HG02642 (cell line): ENCODE measurements at regions not wholly inside any gene's neighbourhood (a gene's known extent, or its start where the extent isn't known, plus 50 kb on each side); places are given as distances from the start of the nearest gene placed in this dataset.
A peak's percentile ranks its signal among the peaks of the same experiment; 100 is the strongest.
"Not testable (repeated sequence)": the region's sequence is repeated elsewhere in the genome, so short reads cannot be mapped to it uniquely, and the experiment has no call there.

Experiments used
- ATAC-seq: cut with Tn5 transposase; IDR thresholded peaks from one replicate; pipeline ENCODE4 v1.9.1; 2021; ENCODE audit warnings: mild to moderate bottlenecking; ENCODE audit not compliant: unreplicated experiment, poor library complexity

DNA sequence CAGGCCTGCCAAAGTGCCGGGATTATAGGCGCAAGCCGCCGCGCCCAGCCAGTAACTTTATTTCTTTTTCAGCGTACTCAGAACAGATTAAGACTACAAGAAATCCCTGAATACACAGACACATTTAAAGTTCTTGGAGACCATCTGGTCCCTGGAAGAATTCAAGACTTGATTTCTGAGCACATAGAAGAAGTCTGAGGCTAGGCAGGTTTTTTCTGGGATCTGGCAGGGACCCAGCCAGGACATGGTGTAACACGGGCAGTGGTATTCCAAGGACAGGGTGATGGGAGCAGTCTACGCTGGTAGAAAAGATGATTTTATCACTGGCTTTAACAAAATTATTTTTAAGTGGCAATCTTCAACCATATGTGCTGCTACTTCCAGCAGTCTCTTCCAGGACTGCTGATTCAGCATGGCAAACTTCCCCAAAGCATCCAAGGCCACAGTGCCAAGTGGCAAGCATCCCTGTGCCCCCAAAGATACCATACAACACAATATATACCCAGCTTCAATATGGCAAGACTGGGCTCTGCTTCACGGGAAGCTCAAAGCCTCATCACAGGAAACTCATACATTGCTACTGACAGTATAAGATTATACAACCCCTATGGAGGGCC lies 105.2 kb upstream of the OR5AK2 start:
- ATAC-seq, result no peak

DNA sequence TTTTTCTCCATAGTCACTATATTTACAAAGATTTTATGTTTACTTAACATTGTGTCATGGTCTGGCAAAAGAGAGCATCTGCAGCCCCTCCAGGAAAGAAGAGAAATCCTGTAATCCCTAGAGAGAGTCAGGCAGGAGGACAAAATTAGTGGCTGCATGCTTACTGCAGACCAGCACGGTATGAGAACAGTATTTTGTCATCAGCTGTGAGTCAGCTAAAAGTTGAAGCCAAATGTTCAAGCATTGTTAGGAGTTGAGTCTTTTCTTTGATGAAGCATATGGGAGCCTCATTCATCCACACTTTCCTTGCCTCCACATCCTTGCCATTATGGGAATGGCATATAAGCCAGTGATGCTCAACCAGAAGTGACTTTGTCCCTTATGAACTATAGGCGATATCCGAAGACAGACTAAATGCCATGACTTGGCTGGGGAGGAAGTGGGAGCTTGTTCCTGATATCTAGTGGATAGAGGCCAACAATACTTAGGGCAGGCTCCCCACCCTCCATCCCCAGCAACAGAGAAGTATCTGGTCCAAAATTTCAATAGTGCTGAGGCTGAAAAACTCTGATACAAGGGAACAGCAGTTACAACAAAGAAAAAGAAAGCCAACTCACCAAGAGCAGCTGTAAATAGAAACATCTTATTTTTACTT lies 112.0 kb upstream of the OR5AK2 start:
- no peak for ATAC-seq

DNA sequence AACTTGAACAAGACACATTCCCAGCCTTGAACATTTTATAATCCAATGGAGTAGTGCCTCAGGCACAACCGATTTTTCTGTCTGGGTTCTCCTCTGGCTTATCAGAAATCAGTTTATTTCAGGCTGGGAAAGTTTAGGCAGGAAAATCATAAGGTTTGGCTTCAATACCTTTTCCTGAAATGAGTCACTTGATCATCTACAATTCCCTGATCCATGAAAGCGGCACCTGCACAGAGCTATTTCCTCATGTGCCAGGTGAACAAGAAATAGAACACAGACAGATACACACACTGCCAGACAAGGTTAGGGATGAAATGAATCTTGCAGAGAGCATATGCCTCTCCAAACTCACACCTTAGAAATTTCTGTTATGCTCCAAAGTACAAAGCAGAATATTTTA lies 106.7 kb upstream of the OR9G4 start:
- ATAC-seq, result no peak

DNA sequence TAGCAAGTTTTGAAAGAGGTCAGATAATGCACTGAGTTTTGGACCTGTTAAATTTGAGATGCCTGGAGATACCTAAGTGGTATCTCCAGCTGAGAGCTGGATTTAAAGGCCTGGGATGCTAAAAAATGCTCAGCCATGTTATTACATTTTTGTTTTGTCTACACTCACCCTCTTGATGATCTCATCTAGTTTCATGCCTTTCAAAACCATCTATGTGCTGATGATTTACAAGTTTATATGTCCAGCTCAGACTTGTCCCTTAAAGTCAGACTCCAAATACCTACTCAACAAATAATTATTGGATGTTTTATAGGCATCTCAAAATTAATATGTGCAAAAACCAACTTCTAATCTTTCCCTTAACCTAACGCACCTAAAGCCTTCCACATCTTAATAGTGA lies 103.6 kb upstream of the OR9G4 start:
- no peak for ATAC-seq

DNA sequence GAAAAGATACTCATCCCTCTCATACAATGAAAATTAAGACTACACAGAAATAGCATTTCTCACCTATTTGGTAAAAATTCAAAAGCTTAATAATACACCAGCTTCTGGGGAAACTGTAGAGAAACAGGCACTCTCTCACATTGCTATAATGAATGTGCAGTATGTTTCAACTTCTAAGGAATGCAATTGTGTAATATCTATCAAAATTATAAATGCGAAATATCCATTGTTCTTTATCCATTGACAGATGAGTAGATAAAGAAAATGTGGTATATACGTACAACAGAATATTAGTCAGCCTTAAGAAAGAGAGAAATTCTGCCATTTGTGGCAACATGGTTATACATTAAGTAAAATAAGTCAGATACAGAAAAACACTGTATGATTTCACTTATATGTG lies 101.4 kb upstream of the OR9G4 start:
- no peak for ATAC-seq

DNA sequence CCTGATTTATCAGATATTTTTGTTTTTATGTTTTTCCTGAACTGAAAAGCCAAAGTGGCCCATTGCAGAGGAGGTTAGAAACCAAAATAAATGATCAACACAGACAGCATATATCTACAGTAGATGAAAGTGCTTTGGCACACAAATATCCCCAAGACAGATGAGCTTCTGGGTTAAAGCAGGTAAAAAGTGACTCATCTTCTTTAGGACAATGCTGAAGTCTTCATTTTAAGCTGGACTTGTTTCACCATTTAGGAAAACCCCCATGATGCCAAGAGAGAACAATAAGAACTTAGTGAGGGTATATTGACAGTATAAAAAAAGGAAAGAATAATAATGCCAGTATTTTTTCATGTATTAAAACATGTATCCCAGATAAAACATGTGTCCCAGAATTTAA lies 100.8 kb upstream of the OR9G4 start:
- ATAC-seq, result no peak

DNA sequence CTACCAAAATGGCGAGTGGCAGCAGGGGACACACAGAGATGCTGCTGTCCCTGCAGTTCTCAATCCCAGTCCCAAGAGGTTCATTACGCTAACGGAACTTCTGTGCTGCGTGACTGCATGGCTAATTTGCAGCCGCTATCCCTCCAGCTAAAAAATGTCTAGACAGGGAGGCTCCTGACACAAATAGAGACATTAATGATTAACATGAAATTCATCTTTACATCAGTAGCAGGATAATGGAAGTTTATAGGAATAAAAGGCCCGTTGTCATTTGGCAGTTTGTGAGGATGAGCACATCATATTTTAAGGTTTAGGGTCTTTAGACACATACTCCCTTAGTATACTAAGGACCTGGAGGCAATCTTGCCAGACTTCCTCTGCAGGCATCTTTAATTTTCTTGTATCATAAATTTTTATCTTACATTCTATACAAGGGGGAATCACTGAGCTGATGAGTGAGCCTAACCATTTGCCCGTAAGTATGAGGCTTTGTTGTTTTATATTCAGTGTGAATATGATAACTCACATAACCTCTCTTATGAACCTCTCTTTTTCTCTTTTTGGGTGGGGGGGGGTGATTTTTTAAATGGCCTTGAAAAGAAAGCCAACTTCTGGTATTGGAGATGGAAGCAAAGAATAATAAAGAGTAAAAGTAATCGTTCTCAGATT lies 99.8 kb upstream of the OR9G4 start:
- ATAC-seq, result no peak

DNA sequence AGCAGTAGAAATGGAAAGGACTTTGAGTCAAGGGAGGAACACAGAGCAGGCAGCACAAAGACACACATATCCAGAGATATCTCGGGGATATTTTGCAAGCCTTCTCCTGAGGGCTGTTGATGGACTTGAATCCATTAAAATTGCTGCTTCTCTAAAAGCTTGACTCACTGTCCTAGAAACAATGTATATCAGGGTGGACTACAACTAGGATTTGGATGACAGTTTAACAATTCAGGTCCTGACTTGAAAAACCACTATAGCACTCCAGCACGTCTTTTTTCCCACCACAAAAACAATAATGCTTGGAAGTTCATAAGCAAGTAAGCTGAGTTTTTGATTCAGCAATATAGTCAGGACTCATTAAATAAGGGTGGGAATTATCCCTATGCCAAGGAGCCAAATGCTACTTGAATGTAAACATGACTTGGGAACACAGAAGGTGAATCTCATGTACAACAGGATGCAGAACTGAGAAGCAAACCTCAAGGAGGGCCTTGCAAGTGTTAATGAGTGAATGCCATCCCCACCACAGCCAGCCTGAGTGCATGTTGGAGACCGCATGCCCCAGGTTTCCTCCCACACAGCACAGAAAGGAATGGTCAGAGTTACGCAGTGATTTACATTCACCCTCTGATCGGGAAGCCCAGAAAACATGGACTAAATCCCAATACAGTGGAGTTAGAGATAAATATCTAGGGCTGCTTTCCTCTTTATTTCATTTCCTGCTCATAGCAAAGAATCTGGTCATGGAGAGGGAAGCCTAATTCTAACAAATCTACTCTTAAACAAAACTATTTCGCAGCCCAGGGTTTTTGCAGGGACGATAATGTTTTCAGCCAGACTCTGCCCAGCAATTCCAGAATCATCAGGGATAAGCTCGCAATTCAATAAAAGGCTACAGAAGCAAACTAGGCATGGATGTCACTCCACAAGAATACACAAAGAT lies 98.4 kb upstream of the OR9G4 start:
- ATAC-seq, result no peak

DNA sequence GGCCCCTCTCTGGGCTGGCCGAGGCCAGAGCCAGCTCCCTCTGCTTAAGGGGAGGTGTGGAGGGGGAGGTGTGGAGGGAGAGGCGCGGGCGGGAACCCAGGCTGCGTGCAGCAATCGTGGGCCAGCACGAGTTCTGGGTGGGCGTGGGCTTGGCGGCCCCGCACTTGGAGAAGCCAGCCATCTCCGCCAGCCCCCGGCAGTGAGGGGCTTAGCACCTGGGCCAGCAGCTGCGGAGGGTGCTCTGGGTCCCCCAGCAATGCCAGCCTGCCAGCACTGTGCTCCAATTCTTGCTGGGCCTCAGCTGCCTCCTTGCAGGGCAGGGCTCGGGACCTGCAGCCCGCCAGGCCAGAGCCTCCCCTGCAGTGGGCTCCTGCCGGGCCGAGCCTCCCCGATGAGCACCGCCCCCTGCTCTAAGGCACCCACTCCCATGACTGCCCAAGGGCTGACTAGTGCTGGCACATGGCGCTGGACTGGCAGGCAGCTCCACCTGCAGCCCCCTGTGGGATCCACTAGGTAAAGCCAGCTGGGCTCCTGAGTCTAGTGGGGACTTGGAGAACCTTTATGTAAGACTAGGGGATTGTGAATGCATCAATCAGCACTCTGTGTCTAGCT lies 96.7 kb upstream of the OR9G4 start:
- ATAC-seq, result no peak

DNA sequence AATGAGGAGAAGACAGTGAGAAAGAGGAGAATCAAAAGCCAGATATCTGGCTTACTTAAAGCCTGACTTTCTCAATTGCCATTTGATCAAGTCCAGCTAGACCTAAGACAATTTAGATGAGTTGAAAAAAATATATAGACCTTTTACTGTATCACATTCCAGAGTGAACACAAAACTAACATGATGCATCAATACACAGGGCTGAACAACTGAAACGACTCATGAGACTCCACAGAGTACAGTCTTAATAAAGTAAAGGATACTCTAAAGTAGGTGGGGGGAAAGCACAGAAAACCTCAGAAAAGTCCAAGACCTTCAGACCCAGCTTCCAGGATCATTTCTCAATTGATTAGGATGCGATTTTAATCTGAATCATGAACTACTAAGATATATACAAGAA lies 95.3 kb upstream of the OR9G4 start:
- no peak for ATAC-seq

DNA sequence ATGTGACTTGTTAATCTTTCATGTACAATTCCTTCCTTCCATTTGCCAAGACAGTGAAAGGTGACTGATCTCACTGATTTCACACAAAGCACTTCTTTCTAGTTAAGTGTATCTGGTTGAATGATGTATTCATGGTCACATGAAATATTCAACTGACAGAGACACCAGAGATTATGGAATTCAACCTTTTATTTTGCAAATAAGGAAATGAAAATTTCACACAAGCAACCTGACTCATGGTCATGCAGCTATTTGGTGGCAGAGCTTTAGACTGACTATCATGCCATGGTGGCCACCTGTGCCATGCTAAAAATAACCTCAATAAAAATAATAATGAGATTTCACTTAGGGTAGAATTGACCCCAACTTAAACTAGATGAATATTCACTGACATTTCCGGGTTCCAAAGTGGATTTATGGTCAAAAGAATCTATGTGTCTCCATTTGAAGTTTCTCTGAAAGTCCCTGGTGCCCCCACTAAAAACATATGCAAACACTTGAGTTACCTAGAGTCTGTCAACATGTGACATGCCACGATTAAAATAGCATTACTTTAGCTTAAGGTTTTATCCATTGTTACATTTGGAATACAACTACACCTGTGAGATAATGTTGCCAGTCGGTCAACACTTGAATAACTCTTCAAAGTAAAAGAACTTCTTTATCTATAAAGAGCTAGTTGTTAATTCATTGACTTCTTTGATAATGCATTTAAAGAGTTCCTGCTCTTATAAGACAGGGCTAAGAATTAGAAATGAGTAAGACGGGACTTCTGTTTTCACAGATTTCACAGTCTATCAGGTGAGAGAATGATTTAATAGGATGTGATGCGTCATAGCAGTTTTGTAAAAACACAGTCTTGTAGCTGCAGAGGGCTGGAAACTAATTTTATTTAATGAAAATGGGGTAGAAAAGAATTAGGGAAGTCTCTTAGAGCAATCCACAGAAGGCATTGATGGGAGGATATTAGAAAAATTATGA lies 94.6 kb upstream of the OR9G4 start:
- ATAC-seq, result no peak

DNA sequence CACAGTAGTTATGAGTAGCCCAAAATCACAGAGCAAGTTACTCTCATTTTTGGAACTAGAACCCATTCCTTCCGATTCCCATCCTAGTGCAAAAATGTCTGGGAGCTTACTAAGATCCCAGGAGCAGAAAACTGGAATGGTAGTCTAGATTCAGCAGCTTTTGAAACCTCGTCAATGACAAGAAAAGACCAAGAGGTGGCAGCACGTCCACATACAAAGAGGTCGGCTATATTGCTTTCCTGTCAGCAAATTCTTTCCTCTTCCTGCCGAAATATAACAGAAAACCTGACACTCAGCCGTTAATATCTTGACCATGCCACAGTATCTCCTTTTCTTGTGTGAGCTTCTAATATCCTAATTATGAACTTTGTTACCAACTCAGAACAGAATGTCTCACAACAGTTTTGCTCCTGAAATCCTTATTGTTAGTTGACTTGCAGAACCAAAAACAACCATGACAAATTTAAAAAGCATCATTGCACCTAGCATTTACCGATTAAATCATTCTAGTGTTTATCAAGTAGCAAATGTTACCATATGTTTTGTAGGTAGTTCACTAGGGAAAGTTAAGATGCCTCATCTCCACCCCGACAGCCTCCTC lies 92.8 kb upstream of the OR9G4 start:
- ATAC-seq, result peak; percentile 61

DNA sequence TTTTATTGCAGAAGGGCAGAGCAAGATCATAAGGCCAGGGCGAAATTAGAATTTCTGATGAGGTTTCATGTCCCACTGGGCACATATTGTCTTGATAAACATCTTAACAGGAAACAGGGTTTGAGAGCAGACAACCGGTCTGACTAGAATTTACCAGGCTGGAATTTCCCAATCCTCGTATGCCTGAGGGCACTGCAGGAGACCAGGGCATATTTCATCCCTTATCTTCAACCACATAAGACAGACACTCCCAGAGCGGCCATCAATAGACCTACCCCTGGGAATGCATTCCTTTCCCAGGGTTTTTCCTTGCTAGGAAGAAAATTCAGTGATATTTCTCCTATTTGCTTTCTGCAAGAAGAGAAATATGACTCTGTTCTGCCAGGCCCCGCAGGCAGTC lies 78.9 kb upstream of the OR9G4 start:
- not testable (repeated sequence) for ATAC-seq

DNA sequence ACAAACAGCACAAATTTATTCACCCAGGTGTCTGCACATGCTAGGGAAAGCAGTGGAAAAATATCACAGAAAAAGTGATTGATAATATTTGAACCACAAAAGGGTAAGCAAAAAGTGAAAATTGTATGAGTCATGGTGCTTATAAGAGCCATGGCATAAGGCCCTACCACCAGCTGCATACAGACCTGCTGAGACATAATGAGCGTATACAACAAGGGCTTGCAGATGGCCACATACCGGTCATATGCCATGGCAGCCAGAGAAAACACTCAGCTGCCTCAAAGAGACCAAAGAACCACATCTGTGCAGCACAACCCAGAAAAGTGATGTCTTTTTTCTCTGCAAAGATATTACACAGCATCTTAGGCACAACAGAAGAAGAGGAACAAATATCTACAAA lies 71.4 kb upstream of the OR9G4 start:
- ATAC-seq, result no peak

DNA sequence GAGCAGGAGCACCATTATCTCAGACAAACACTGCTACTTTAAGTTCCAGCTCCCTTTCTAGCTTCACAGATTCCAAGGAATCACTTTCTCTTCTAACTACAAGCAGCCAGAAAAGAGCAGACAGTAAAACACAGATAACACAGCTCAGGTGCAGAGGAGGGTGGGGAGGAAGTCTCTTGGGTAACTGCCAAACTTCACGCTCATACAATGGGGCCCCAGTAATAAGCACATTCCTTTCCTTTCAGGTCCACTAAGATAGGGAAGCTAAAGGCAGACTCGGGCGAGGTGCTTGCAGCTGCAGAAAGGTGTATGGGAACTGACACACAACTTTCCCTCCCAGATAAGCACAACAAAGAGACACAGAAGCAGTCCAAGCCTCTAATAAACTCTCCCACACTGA lies 69.2 kb upstream of the OR9G4 start:
- ATAC-seq, result no peak

DNA sequence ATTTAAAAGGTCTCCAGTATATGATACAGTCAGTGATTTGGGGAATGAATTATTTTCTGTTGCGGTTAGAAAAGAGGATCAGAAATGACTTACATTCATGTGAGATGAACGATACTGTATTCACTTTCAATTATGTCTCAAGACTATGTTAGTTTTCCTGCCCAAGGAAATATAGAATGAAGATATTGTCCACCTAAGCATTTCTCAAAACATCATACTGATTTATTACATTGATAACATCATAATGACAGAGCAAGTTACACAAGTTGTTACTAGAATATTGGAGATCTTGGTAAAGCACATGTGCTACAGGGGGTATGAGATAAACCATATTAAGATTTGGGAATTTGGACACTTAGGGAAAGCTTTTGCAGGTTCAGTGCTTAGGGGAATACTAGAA lies 67.8 kb upstream of the OR9G4 start:
- ATAC-seq, result no peak

DNA sequence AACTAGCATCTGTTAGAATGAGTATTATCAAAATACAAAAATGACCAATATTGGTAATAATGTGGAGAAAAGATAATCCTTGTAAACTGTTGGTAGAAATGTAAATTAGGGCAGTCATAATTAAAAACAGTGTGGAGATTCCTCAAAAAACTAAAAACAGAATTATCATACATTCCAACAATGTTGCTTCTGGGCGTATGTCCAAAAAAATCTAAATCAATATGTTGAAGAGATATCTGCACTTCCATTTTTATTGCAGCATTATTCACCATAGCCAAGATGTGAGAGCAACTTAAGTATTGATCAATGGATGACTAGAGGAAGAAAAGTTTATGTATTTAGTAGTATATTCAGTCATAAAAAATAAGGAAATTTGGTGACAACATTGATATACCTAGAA lies 59.8 kb upstream of the OR9G4 start:
- no peak for ATAC-seq

DNA sequence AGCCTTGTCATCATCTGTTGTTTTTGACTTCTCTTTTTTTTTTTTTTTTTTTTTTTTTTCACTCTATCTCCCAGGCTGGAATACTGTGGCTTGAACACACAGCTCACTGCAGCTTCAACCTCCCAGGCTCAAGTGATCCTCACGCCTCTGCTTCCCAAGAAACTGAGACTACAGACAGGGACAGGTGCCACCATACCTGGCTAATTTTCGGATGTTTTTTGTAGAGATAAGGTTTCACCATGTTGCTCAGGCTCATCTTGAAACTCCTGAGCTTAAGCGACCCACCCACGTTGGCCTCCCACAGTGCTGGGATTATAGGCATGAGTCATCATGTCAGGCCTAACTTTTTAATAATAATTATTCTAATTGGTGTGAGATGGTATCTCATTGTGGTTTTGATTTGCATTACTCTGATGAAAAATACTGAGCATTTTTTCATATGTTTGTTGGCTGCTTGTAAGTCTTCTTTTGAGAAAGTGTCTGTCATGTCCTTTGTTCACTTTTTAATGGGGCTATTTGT lies 51.3 kb upstream of the OR9G4 start:
- no peak for ATAC-seq
